Prostate gland (tissue), 2 donors: ENCODE measurements at regions not wholly inside any gene's neighbourhood (a gene's known extent, or its start where the extent isn't known, plus 50 kb on each side); places are given as distances from the start of the nearest gene placed in this dataset.

Experiments used
- DNase-seq: peaks from one replicate; pipeline ENCODE4 v3.0.0-alpha.2; 2019; ENCODE audit warnings: low spot score
- H3K27ac ChIP-seq, 2 donors: fragments of 200-600 bp; sonication (generic); 2 replicates each; pipeline ENCODE4 v1.5.1; 2017 to 2019
- H3K27me3 ChIP-seq: fragments of 200-600 bp; sonication (generic); replicated peaks from 2 replicates; pipeline ENCODE4 v1.5.1; 2019; ENCODE audit not compliant: insufficient read depth
- H3K36me3 ChIP-seq, 2 donors: fragments of 200-600 bp; sonication (generic); 1 replicate in 1 of 2; 2 replicates in 1 of 2; pipeline versions ENCODE4 v1.5.1 to v1.8.1; 2017 to 2019
- H3K4me1 ChIP-seq: fragments of 200-600 bp; sonication (generic); replicated peaks from 2 replicates; pipeline ENCODE4 v1.5.1; 2019
- H3K4me3 ChIP-seq, 2 donors: fragments of 200-600 bp; sonication (generic); 2 replicates each; pipeline ENCODE4 v1.5.1; 2017 to 2019
- H3K9me3 ChIP-seq: fragments of 200-600 bp; sonication (generic); 2 replicates; pipeline ENCODE4 v1.5.1; 2017
- CTCF ChIP-seq, 4 experiments: fragments of 200-600 bp in 2 of 4; fragments of 450-650 bp in 2 of 4; sonication (generic) in 2 of 4; IDR thresholded peaks; 1 replicate in 3 of 4; 2 replicates in 1 of 4; pipeline ENCODE4 v1.5.1; 2016 to 2019; ENCODE audit warnings: antibody characterized with exemption in 4 of 4, mild to moderate bottlenecking in 2 of 4, moderate library complexity in 2 of 4
- POLR2A ChIP-seq: fragments of 450-650 bp; IDR thresholded peaks from one replicate; pipeline ENCODE4 v1.6.1; 2016; ENCODE audit warnings: antibody characterized with exemption, mild to moderate bottlenecking
- POLR2AphosphoS5 ChIP-seq: sonication (generic); formaldehyde crosslinking; IDR thresholded peaks from one replicate; pipeline ENCODE4 v1.6.1; 2017; ENCODE audit warnings: antibody characterized with exemption
- WGBS: methylation state at CpG from one replicate; pipeline ENCODE4 v1.1.5; 2018; 5-methylcytosine and 5-hydroxymethylcytosine counted together
- intact Hi-C: fragments of 100-400 bp; cut with DNase I; formaldehyde crosslinking; loops from one replicate; pipeline ENCODE4 v1.14.2; 2022

GRCh38 chr1:95409276-95409675 lies 175.3 kb downstream of the RWDD3 start:
- DNase-seq = no peak
- no peaks in the 10 kb centered on the region for H3K9me3 ChIP-seq
- TF ChIP-seq CTCF (IDR thresholded peaks at IDR 0.05) (no peak), POLR2AphosphoS5 (no peak), POLR2A (no peak)
- no peaks in the 10 kb centered on the region for H3K36me3 ChIP-seq
- no peaks in the 10 kb centered on the region for H3K4me1 ChIP-seq
- H3K27me3 ChIP-seq = no peaks in the 10 kb centered on the region
- WGBS = 35% methylated on average over 1 of the region's 1 CpG
- no peak overlapping the region for H3K4me3 ChIP-seq
- intact Hi-C loops = no loop called here
- H3K27ac ChIP-seq = no peak overlapping the region

- no peaks in the 10 kb centered on the region for H3K4me1 ChIP-seq
- intact Hi-C loops = no loop called here
- no peak for DNase-seq
- TF ChIP-seq POLR2AphosphoS5 (no peak), POLR2A (no peak), CTCF (IDR thresholded peaks at IDR 0.05) (no peak)
- H3K4me3 ChIP-seq = no peak overlapping the region
- 46% methylated on average over 3 of the region's 3 CpGs for WGBS
- no peak overlapping the region for H3K27ac ChIP-seq
- no peaks in the 10 kb centered on the region for H3K9me3 ChIP-seq
- no peaks in the 10 kb centered on the region for H3K27me3 ChIP-seq
- no peaks in the 10 kb centered on the region for H3K36me3 ChIP-seq
These were observed 175.9 kb downstream of the RWDD3 start for GRCh38 chr1:95409901-95410300.

GRCh38 chr1:95415146-95415545 lies 181.1 kb downstream of the RWDD3 start:
- Histone ChIP-seq H3K9me3 (no peaks in the 10 kb centered on the region), H3K4me3 (no peak overlapping the region), H3K27ac (no peak overlapping the region), H3K27me3 (no peaks in the 10 kb centered on the region), H3K4me1 (no peaks in the 10 kb centered on the region), H3K36me3 (no peaks in the 10 kb centered on the region)
- intact Hi-C loops = no loop called here
- TF ChIP-seq POLR2A (no peak), POLR2AphosphoS5 (no peak), CTCF (IDR thresholded peaks at IDR 0.05) (no peak)
- DNase-seq = no peak

DNA sequence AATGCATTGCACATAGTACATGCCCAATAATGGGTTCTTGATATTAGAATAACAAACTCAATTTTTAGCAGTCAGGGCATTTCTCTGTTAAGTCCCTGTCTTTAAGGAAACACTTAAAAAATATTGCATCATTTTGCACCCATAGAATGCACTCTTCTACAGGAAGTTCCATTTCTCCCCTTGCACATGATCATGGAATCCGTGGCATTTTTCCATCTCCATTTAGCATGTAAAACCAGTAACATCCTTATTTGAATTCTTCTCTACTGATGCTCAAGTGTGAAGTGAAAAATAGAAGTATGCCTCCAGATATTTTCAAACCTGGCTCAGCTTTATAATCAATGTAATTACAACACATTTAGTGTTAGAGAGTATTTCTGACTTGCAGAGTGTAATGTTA lies 192.8 kb downstream of the RWDD3 start:
- H3K9me3 ChIP-seq = no peaks in the 10 kb centered on the region
- no peak overlapping the region for H3K27ac ChIP-seq
- TF ChIP-seq POLR2AphosphoS5 = no peak
- no peak for TF ChIP-seq CTCF (IDR thresholded peaks at IDR 0.05)
- no peak for TF ChIP-seq POLR2A
- WGBS = 63% methylated on average over 1 of the region's 1 CpG
- H3K27me3 ChIP-seq = no peaks in the 10 kb centered on the region
- DNase-seq = no peak
- no peak overlapping the region for H3K4me3 ChIP-seq
- intact Hi-C loops = no loop called here
- no peaks in the 10 kb centered on the region for H3K36me3 ChIP-seq
- no peaks in the 10 kb centered on the region for H3K4me1 ChIP-seq

- intact Hi-C loops = no loop called here
- DNase-seq = no peak
- Histone ChIP-seq H3K27me3 (no peaks in the 10 kb centered on the region), H3K27ac (no peak overlapping the region), H3K36me3 (no peaks in the 10 kb centered on the region), H3K9me3 (no peaks in the 10 kb centered on the region), H3K4me1 (no peaks in the 10 kb centered on the region), H3K4me3 (no peak overlapping the region)
- TF ChIP-seq POLR2AphosphoS5 (no peak), POLR2A (no peak), CTCF (IDR thresholded peaks at IDR 0.05) (no peak)
These were observed 193.5 kb downstream of the RWDD3 start for GRCh38 chr1:95427525-95427924.
